GM19438 (cell line): ENCODE measurements at regions not wholly inside any gene's neighbourhood (a gene's known extent, or its start where the extent isn't known, plus 50 kb on each side); places are given as distances from the start of the nearest gene placed in this dataset.
A peak's percentile ranks its signal among the peaks of the same experiment; 100 is the strongest.

Experiments
- ATAC-seq: cut with Tn5 transposase; IDR thresholded peaks from one replicate; pipeline ENCODE4 v1.9.1; 2021; ENCODE audit warnings: low read depth; ENCODE audit not compliant: unreplicated experiment

DNA sequence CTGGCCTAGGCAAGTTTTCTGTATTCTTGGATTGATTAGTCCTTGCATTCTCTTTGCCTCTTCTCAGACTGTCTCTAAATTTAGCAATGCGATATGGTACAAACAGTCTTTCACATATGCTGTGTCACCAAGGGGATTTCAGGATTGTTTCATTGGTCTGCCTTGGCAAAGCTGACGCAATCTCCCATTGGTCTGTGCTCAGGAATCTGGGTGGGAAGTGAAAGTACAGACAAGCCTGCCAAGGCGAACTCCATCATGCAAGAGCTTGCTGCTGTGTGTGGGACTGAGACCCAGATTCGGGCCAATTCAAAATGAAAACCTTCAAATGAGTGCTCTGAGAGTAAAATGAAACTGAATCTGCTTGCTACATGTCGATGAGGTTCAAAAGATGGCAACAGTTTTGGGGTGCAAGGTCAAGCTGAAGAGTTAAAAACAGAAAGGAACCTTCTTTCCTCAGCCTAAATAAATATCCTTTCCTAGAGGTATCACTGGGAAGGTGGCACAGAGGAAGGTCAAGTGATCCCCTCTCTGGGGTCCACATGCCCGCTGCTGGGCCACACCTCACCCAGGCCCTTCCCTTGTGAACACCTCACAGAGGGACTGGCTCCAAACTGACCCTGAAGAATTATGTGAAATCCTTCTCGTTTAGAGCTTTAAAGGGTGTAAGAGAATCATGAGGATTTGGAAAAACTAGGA lies 198.8 kb upstream of the PREP start:
- ATAC-seq = peak; percentile 92

- no peak for ATAC-seq
Measured at GRCh38 chr6:105600336-105601260, 197.7 kb upstream of the PREP start.

GRCh38 chr6:105598264-105598663 lies 195.4 kb upstream of the PREP start:
- no peak for ATAC-seq

DNA sequence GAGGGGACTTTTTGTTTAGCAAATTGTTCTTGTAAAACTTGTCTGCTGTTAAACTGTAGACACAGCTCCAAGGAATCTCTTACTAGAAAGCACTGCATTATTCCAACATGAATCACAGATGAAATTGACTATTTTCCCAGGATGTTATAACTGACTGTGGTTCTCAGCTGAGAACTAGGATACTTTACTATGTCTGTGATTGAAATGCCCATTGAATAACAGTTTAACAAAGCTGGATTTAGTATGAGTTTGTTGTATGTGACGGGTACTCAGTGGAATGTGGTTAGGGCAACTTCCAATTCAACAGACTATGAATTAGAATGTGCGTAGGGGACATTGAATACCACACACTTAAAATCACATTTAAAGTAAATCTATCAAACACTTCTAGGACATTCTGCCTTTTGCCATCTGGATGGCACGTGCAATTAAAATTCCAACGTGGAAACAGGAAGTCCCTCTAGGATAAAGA lies 193.4 kb upstream of the PREP start:
- no peak for ATAC-seq

DNA sequence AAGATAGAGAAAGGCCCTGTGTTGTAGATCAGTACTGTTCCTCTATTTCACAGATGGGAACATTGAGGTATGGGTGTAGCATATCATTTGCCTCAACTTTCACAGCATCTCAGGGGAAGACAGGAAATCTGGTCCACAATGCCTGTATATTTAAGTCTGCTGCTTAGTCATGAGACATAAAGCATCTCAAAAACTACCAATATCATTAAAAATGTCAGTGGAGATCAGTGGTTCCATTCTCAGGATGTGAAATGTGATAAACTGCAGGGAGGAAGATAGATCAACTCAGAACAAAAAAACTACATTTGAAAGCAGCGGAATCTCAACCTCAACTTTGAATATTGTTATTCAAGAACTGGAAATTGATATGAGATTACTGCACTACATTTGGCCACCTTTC lies 192.9 kb upstream of the PREP start:
- ATAC-seq = no peak

- ATAC-seq = no peak
Measured at GRCh38 chr6:105594821-105595220, 191.9 kb upstream of the PREP start.

DNA sequence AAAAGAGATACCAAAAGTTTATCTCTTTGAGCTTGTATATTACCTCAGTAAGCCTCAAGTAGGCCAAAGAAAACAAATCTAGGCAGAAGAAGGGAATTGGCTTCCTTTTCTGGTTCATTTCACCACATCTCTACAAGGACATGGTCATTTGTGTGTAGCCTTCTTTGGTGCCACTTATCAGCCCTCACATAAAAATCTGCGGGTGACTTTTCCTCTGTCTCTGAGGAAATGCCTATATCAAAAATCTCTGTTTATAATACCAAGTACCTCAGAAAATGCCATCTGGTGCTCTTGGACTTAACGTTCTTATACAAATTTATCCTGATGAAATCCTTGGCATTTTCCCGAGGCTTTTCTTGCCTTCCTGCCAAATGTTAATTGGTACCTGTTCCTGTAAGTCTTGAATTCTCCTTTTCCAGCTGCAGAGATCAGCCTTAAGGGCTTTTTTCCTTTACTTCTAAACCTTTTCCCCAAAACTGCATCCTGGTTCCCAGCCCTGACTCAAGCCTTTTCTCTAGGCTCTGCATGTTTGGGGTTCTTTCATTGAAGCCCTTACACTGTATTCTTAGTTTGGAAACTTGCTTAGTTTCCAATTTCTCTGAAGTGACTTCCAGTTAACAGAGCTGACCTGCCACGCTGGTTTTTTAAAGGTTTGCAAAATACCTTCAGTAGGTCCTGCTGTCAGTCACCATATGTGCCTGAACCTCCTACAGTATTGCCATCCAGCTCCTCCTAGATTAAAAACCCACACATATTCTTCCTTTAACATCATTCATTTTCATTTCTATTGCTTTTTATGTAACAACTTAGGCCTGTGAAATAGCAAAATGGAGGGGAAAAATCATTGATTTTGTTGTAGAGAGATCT lies 191.2 kb upstream of the PREP start:
- no peak for ATAC-seq

DNA sequence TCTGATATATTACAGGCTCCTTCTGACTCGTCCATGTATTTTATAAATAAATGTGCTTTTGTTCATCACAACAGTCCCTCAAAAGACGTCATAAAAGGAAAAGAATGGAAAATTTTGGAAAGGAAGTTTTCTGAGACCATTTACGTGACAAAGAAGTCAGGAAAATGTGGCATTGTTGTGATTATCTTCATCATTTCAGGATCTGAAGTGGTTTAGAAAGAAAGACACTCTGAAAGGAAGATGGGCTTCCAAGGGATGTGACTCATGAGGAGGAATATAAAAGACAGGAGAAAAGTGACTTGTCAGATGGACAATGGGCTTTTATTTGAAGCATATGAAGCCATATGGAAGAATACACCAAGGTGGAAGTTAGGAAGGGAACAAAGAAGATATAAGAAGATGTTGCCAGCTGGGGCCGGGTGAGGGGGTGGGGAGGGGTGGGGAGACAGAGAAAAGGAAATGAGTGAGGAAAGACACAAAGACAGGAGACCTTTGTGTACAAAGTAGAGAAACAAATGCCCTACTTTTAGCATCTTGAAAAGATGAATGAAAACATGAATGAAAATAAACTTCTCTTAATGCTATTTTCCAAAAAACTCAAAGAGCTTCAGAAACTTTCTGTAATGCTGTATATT lies 190.3 kb upstream of the PREP start:
- ATAC-seq = no peak

GRCh38 chr6:105592329-105592728 lies 189.4 kb upstream of the PREP start:
- ATAC-seq = no peak

- ATAC-seq = peak; percentile 74
Measured at GRCh38 chr6:105591053-105591452, 188.2 kb upstream of the PREP start.

GRCh38 chr6:105588123-105588710 lies 185.3 kb upstream of the PREP start:
- ATAC-seq = no peak

DNA sequence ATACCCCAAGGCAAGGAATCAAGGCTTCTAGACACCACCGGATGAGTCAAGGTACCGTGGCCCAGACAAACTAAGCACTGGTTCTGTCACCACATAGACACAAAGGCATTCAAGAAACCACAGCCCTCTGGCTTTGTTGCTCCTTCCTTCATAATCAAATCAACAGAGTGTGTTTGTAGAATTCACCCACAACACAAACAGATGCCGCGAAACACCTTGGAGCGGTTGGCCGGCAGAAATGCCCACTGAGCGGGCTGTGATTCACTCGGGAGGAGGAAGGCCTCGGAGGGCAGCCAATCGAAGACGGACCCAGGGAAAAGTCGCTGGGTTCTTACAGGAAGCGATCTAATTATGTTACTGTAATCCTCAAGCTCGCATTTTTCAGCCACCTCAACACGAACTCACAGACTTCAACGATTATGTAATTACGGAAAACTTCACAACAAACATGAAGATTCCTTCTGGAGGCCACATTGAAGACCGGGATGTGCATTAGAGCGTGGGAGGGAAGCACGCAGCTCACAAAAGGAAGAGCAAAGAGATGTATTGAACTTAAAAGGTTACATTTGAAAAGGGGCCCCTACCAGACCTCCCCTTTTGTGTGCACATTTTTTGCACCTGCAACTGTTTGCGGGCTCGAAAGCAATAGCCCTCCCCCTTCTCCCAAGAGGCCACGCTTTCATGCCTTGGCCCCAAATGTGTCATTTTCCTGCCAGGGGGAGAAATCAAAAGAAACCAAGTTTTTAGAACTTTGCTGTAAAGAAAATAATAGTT lies 184.7 kb upstream of the PREP start:
- ATAC-seq = no peak

DNA sequence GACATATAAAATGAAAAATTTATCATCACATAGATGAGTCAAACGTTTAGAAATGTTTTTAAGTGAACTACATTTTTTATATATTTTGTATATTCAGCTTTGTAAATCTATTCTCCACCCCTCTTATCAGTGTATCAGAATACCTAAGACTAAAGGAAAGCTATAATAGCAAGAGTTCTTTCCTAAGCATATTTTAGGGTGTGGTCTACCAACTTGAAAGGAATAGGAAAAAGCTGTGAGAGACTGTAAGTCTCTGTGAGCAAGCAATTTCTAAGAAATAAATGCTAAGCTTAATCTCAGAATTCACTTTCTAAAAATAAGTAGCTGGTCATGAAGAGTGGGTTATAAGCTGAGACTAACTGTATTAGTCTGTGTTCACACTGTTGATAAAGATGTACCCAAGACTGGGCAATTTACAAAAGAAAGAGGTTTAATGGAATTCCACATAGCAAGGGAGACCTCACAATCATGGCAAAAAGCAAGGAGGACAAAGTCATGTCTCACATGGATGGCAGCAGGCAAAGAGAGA lies 175.4 kb upstream of the PREP start:
- no peak for ATAC-seq

GRCh38 chr6:105573556-105573955 lies 170.7 kb upstream of the PREP start:
- ATAC-seq = no peak

GRCh38 chr6:105573138-105573537 lies 170.3 kb upstream of the PREP start:
- no peak for ATAC-seq

- ATAC-seq = no peak
Measured at GRCh38 chr6:105570416-105570815, 167.5 kb upstream of the PREP start.

DNA sequence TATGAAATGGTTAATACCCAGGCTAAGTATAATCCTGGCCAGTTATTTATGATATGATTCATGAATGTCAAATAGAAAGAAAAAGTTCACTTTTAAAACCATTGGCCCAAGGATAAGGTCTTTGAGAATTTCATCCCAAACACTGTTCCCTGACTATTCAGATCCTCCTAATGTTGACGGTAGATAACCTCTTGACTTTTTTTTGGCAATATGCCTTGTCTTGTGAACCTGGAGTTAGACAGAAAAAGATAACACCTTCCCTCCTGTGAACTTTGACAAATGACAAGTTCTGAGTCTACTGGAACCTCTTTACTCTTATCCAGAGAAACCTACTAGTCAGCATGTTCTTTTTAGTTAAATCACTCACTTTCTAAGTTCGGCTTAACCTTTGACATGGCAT lies 166.8 kb upstream of the PREP start:
- no peak for ATAC-seq

DNA sequence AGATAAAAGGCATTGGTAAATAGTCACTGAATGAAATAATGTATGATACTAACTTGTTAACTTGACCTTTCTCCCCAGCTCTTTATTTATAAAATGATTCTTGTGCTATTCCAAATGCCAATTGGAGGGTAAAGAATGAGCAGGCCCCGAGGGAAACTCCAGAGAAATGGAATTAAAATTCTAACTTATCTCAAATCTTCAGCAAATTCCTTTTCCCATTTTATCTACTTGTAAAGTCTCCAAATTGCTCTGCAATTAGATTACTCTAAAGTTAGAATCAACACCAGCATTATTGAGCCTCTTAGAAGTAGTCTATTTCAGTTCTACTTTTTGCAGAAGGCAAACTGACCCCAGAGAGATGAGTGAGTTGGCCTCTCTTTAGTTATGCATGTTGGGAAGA lies 165.9 kb upstream of the PREP start:
- ATAC-seq = no peak

DNA sequence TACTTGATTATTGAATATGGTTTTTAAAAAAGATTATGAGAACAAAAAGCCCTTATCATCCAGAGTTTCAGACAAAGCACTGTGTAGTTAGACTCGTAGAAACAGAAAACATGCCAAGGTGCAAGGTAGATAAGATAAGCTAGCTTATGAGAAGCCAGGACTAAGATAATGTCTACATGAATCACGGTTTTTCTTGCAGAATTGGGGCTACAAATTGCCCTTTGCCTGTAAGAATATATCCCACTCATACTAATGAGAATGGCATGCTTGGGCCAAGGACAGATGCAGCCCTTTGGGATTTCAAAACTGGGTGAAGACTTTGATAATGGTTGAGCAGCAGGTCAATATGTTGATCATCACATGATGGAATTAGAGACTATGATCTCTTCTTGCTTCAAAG lies 165.3 kb upstream of the PREP start:
- no peak for ATAC-seq
